ENCODE measurements at regions not wholly inside any gene's neighbourhood (a gene's known extent, or its start where the extent isn't known, plus 50 kb on each side); places are given as distances from the start of the nearest gene placed in this dataset.

DNA sequence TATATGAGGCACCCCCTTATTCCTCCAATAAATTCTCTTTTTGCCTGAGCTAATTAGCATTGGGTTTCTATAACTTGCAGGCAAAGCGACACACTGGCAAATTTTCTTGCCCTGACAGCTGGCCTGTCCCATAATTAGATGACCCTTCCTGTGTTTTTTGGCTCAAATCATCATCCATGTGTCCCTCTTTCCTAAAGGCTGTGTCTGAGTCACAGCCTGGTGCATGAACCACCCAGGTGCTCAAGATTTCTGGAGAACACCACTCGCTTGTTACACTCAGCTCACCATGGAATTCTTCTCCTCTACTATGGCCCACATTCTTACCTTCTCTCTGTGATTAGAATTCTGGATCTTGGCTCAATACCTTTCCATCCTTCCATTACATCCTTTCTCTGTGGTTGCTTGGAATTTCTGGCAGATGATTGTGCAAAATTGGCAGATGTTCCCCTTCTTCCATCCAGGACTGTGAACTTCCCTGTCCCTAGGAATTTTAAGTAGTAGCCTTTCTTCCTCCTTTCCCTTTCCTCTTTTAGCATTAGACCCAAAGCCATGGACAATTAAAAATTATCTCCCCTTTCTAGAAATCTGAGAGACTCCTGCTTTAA, 116.0 kb upstream of the ANKRD1 start:
- DNase-seq (ENCODE audit: low spot score), result no peak

DNA sequence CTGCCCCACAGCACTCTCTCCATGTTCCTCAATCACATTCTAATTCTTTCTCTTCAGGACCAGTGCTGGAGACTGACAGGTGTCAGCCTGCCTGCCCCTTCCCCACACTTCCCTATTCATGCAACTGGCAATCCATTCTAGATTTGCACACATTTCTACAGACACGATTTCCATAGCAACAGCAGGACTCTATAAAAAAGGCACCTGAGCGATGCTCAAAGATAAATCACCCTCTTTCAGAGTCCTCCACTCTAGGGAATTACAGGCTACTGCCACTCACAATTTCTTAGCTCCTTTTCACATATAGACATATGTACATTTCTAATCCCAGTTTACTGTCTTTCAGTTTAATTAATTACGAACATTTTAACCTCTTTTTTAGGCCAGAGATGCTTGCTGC, 118.1 kb upstream of the ANKRD1 start:
- no peak for DNase-seq (ENCODE audit: low spot score)

DNA sequence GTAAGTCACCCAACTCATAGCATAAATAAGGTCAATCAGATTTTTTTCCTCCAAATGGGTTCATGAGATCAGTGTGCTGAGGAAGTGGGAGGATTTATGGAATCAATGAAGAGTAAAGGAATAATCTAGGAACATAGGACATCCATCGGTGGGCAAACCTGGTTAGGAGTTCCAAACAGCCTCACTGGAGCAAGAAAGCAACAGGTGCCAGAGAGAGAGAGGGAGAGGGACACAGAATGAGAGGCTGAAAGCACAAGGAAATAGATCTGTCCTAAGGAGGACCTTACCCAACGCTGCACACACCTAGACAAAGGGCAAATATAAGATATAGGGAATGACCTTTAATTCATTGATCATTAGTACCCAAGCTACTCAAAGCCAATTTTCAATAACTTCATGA, 119.5 kb upstream of the ANKRD1 start:
- no peak for DNase-seq (ENCODE audit: low spot score)

DNA sequence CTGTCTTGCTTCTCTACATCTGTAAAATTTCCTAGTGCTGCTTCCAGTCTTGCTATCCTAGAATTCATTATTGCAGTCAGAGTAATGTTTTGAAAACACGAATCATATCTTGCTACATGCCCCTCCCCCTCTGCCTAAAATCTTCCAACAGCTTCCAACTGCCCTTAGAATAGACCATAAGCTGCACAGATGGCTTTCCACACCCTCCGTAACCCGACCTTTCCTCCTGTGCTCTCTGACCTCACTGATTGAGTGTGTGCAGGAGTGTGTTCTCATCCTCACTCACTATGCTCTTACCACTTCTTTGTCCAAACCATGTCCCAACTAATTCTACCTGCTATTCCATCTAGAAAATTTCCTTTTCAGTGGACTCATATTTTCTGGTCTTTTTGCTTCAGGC, 121.2 kb upstream of the ANKRD1 start:
- DNase-seq (ENCODE audit: low spot score), result no peak

DNA sequence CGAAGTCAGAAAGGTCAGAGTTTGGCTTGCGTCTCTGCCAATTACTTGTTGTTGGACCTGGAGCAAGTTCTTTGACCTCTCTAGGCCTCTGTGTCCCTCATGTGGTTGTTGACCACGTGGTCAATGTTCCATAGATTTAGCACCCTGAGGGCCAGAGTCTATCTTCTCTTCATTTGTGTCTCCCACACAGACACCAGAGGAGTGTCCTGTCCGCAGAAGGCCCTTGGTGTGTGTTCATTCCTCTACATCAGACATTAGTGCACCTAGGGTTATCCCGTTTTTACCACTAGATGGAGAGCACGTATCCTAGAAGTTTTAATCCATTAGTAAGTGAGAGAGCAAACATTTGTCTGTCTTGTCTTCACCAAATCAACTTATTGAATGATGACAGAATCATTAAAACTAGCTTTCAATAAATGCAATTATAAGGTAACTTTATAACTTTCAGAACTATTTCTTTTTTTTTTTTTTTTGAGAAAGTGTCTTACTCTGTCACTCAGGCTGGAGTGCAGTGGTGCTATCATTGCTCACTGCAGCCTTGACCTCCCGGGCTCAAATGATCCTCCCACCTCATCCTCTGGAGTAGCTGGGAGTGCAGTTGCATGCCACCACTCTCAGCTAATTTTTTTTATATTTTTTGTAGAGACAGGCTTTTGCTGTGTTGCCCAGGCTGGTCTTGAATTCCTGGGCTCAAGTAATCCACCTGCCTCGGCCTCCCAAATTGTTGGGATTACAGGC, 122.5 kb upstream of the ANKRD1 start:
- DNase-seq (ENCODE audit: low spot score), result peak; percentile 5

DNA sequence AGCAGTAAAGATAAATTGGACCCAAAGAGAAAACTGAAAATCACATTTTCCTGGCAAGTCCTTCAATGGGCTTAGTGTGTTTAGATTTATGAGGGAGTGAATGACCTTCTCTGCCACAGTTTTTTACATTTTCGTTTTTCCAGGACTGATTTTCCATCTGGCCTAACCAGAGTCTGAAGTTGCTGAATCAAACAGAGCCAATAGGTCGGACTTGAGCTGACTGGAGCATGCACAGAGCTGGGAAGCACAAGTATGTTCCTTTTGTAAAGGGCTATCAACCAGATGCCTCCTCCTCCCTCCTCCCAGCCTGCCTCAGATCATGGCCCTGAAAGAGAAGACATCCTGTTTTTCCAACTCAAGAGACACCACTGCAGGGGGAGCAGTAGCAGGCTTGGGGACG, 126.0 kb upstream of the ANKRD1 start:
- no peak for DNase-seq (ENCODE audit: low spot score)

DNA sequence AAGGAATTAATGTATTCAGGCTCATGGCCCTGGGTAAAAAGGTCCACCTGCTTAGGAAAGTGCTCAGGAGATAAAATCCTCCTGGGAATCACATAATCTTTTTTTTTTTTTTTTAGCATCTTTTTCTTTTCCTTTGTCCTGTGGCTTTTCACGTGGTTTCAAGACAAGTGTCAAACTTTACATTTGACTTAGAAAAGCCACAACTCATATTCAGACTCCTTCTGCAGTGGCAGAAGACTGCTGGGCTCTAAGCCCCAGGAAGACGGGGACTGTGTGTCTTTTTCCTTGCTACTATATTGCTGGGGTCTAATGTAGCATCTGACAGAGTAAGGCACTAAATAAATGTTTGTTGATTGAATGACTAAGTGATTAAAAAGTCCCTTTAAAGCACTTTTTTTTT, 127.5 kb upstream of the ANKRD1 start:
- DNase-seq (ENCODE audit: low spot score), result peak; percentile 4

DNA sequence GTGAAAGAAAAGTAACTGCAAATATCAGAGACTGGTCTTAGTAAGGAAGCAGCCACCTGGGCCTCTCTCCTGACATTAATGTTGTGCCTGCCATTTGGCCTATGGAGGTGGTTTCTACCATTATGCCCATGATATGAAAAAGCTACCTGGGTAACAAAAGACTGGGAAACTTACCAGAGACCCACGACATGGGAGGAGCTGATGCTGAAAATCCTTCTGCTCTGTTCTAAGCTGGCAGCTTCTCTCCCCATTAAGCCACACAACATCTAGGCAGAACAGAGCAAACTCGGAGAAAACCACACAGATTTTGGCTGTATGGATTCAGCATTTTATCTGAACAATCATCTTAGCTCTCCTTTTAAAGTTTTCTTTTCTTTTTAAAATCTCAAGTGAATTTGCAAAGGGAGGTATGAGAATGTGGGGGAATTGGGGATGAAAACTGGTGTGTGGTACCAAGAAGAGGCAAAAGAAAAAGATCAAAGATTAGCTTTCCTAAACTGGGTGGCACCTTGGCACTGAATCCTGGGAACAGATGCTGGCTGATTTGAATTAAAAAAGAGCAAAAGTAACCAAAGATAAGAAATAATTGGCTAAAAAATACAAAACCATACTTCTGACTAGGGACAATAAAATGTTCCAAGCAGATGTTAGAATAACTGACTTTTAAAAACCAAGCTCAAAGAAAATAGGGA, 128.6 kb upstream of the ANKRD1 start:
- DNase-seq (ENCODE audit: low spot score), result no peak

DNA sequence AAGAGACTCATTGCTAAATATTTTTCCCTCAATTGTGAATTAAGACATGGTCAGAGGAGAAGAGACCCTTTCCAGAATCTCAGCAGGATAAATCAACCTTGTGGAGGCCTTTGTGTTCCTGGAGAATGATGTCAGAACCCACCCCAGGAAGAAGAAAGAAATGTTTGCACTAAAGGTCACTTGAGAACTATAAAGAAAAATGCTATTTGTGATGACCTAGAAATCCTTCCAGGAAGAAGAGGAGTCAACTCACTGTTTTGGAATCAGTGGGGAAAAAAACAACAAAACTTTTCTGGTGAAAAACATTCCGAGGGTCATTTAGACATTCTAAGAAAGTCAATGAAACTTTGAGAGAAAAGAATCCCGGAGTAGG, 129.1 kb upstream of the ANKRD1 start:
- DNase-seq (ENCODE audit: low spot score), result no peak

DNA sequence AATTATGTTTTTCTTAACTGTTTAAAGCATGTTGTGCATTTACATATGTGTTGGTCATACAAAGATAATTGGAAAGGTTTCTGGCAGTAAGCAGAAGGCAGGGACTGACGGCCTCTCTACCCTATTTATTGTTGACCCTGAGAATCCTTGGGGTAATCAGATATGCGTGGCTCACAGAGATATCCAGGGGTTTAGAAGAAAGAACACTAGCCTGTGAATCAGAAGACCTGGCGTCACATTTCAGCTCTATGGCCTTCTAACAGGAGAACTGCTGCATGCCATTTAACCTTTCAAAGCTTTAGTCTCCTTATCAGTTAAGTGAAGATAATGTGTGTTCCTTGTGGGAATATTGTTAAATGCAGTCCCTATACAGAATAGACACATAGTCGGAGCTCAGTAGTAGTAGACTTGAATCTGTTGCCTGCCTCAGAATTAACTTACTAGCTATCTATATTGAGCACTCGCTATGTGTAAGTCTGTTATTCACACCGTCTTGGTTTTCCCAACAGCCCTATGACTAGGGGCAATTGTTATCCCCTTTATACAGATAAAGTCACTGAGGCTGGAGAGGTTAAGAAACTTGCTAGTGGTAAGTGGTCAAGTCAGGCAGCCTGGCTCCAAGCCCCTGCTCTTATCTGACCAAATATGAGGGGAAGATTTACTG, 129.6 kb upstream of the ANKRD1 start:
- DNase-seq (ENCODE audit: low spot score), result no peak

DNA sequence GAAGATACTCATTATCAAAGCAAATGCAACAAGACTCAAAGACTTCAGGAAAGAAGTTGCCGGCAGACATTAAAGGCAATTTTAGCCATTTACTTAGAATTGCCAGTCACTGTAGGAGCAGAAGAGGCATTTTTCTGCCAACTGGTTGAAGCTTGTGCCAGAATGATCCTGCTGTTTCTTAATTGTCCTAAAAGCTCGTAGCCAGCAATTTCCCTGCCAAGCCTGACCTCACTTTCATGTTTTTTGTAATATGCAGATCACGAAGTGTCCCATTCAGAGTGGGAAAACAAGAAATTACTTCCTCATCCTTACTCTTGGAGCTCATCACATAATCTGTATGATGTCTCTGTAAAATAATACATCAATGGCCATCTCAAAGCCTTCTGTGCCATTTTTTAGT, 130.9 kb upstream of the ANKRD1 start:
- DNase-seq (ENCODE audit: low spot score), result no peak

DNA sequence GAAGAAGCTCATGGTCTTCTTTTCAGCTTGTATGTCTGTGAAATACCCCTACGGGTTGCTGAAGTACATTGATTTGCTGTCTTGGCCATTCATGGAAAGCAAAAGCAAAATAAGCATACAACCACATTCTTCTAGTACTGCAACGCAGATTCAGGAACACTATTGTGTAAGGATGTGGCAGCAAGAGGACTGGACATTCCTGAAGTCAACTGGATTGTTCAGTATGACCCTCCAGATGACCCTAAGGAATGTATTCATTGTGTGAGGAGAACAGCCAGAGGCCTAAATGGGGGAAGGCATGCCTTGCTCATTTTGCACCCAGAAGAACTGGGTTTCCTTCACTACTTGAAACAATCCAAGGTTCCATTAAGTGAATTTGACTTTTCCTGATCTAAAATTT, 133.4 kb upstream of the ANKRD1 start:
- no peak for DNase-seq (ENCODE audit: low spot score)

DNA sequence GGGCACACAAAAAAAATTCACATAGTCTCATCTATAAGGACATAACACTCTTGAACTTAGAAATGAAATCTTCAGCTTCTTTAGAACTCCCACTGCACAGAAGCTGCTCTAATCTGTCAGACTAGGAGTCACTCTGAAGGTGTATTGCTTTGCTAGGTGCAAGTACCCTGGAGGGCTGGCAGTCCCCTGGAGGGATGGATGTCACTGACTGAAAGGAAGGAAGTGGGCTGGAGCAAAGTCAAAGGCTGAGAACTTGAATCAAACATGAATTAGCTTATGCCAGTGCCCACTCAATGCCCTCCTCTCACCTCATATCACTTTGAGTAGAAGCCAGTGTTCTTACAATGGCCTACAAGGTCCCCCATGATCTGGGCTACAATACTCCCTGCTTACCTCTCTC, 140.3 kb upstream of the ANKRD1 start:
- DNase-seq (ENCODE audit: low spot score), result no peak

DNA sequence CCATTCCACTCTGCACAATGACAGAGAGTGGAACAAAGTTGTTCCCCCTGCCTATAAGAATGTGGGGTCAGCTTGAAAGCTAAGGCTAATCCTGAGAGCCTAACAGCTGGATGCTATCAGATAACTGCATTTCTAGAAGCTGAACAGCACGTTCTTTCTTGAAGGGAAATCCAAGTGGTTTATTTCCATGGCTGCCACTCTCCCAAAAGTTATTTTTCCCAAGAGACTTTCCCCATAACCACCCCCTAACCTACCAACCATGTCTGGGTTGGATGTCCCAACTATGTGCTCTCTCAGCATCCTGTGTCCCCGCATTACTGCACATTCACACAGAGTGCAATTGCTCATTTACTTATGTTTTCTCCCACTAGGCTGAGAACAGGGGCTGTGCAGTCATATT, 140.7 kb upstream of the ANKRD1 start:
- DNase-seq (ENCODE audit: low spot score), result no peak

DNA sequence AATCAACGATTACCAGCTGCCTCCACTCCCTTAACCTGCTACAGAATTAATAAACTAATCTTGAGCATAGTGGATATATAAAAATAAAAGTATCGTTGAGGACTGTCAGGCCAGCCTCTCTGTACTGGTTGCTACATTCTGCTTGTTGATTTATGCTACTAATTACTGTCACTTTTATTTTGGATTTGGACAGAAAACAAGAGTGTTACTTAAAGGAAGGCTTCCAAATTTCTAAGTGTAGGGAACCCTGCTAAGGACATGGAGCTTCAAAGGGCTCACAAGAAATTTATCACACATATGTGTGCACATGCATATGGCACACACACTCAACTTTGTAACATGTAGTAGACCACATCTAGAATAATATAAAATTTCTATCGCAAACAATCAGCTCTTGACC, 141.2 kb upstream of the ANKRD1 start:
- DNase-seq (ENCODE audit: low spot score), result no peak

DNA sequence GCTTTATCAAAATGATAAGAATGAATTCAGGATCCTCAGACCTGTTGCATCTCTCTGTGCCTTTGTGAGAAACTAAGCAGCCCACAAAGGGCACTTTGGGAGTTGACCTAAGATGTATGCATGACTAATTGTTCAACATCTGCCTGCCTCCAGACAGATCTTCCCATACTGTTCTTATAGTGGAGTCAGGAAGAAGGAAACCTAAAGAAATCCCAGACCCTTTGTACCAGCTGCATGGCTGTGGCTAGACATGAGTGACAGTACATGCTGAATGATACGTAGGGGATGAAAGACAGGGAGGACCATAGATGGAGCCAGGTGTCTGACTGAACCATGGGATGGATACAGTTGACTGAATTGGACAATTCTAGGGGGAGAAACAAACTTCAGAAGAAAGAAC, 148.7 kb upstream of the PCGF5 start:
- DNase-seq (ENCODE audit: low spot score), result no peak

DNA sequence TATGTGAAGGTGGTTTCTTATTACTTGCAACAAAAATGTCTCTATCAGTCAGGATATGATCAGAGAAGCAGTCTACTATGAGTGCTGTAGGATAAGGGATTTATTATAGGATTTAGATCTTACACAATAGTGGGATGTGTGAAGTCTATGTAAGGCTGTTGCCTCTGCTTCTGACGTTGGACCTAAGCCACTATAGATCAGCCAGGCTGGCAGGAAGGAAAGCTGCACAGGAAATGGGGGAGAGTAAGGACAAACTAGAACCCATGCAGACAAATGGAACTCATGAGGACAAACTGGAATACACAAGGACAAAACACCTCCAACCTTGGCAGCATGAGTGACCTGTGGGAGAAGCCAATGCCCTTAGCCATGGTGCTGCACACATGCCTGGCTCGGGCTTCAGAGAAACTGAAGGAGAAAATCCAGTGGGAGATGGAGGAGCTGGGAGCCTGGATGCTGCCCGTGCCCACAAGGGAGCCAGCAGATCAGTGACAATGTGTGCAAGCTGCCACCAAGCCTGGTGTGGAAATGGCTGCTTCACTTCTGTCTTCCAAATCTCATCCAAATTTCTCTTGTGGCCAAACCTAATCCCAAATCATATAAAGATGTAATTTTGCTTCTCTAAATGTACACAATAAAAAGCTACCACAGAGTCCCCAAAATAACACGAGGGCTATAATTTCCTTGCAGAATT, 147.0 kb upstream of the PCGF5 start:
- DNase-seq (ENCODE audit: low spot score), result no peak

DNA sequence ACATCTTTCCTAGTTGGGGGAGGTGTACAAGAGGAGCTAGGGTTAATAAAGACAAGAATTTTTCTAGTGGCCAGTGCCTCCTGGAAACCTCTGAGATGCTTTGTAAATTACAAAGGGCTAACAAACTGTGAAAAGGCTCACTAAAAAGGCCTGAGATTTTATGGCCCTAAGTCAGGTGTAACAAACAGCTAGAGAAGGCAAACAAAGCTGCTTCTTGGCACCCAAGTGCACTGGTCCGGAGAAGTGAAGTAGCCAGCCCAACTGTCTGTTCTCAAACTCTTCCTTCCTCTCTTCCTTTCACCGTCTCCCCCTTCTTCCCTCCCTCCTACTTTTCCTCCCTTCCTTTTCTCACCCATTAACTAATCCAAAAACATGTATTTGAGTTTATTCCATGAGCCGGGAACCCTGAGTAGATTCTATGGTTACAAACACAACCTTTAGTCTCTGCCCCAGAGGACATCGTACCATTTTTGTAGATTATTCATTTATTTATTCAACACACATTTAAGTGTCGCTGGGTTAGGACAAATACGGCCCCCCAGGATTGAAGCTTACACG, 143.4 kb upstream of the PCGF5 start:
- no peak for DNase-seq (ENCODE audit: low spot score)

DNA sequence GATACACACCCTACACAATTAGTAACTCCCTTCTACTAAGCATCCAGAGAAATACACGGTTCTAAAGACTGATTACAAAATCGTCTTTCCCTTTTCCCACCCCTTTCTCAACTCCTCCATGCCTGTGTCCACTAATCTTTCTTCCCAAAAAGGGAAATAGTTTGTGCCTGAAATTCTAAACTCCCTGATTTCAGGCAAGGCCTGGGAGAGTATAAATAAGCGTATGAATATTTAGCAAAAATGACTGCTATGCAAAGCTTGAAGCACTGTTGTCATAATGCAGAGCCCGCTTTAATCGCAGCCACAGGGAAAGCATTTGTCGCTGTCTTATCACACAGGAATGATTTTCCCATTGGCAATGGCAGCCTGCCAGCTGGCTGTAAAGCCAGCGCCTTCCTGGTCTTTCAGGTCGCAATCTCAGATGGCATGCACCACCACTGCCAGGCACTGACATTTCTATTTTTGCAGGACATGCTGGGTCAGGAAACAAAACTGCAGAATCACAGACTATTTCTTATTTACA, 142.9 kb upstream of the PCGF5 start:
- DNase-seq (ENCODE audit: low spot score), result no peak

DNA sequence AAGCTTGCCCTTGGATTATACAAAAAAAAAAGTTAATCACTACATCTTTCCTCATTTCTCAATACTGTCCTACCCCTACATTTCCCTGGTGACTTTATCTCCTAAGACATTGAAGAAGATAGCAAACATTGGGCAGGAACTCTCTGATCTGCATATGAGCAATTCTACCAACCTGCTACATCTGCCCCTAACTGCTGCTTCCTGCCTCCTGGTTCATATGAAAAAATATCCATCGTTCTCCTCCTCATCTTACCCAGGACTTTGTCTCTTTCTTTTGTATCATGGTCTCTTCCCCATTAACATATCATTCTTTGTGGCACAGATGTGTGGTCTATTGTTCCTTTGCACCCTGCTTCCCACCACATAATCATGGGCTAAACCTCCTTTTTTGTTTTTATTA, 139.7 kb upstream of the PCGF5 start:
- DNase-seq (ENCODE audit: low spot score), result no peak

DNA sequence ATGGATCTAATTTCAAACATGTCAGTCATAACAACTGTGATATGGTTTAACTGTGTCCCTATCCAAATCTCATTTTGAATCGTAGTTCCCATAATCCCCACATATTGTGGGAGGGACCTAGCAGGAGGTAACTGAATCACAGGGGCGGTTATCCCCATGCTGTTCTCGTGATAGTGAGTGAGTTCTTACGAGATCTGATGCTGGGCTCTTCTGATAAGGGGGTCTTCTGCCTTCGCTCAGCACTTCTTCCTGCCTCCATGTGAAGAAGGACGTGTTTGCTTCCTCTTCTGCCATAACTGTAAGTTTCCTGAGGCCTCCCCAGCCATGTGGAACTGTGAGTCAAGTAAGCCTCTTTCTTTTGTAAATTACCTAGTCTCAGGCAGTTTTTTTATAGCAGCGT, 138.0 kb upstream of the PCGF5 start:
- DNase-seq (ENCODE audit: low spot score), result no peak
